GM23338 (cell line): ENCODE measurements at regions not wholly inside any gene's neighbourhood (a gene's known extent, or its start where the extent isn't known, plus 50 kb on each side); places are given as distances from the start of the nearest gene placed in this dataset.

Source experiments
- ATAC-seq: fragments of 200-7000 bp; cut with Tn5 transposase; 3 replicates; pipeline ENCODE4 v1.9.1; 2020
- DNase-seq: peaks from one replicate; pipeline ENCODE4 v3.0.0-alpha.2; 2015; ENCODE audit warnings: low spot score
- H2AFZ ChIP-seq: fragments of 200-600 bp; sonication (generic); 2 replicates; pipeline ENCODE4 v1.8.0; 2016; ENCODE audit warnings: antibody characterized with exemption, mild to moderate bottlenecking, moderate library complexity
- H3F3A ChIP-seq: fragments of 200-600 bp; sonication (generic); replicated peaks from 2 replicates; pipeline ENCODE4 v1.8.0; 2017; ENCODE audit warnings: antibody characterized with exemption, mixed run types, low read depth
- H3K27ac ChIP-seq: fragments of 200-600 bp; sonication (generic); 2 replicates; pipeline ENCODE4 v1.6.1; 2016; ENCODE audit warnings: low read depth
- H3K27me3 ChIP-seq: fragments of 200-600 bp; sonication (generic); 2 replicates; pipeline ENCODE4 v1.8.0; 2016; ENCODE audit warnings: mild to moderate bottlenecking, mixed run types, moderate library complexity; ENCODE audit not compliant: insufficient read depth
- H3K36me3 ChIP-seq: fragments of 200-600 bp; sonication (generic); 2 replicates; pipeline ENCODE4 v1.8.0; 2016; ENCODE audit warnings: mild to moderate bottlenecking; ENCODE audit not compliant: insufficient read depth
- H3K4me1 ChIP-seq: fragments of 200-600 bp; sonication (generic); 2 replicates; pipeline ENCODE4 v1.8.0; 2016; ENCODE audit warnings: mild to moderate bottlenecking, moderate library complexity; ENCODE audit not compliant: insufficient read depth
- H3K4me2 ChIP-seq: fragments of 200-600 bp; sonication (generic); 2 replicates; pipeline ENCODE4 v1.7.1; 2017; ENCODE audit warnings: mixed run types
- H3K4me3 ChIP-seq: fragments of 200-600 bp; sonication (generic); 2 replicates; pipeline ENCODE4 v1.6.1; 2016; ENCODE audit warnings: mixed run types
- H3K79me2 ChIP-seq: fragments of 200-600 bp; sonication (generic); replicated peaks from 2 replicates; pipeline ENCODE4 v1.8.0; 2017; ENCODE audit warnings: mild to moderate bottlenecking; ENCODE audit not compliant: insufficient read depth
- H3K9me2 ChIP-seq: fragments of 200-600 bp; sonication (generic); 2 replicates; pipeline ENCODE4 v1.8.0; 2017; ENCODE audit not compliant: insufficient read depth
- H4K20me1 ChIP-seq: fragments of 200-600 bp; sonication (generic); replicated peaks from 2 replicates; pipeline ENCODE4 v1.8.0; 2017; ENCODE audit warnings: mild to moderate bottlenecking; ENCODE audit not compliant: insufficient read depth
- H3K27ac Mint-ChIP-seq: 2 replicates; pipeline ENCODE4 v1.8.0; 2020; ENCODE audit warnings: inconsistent platforms, mild to moderate bottlenecking, moderate library complexity, mixed read lengths
- H3K27me3 Mint-ChIP-seq: 3 replicates; pipeline ENCODE4 v1.8.0; 2022; ENCODE audit warnings: low read depth, mild to moderate bottlenecking, moderate library complexity, mixed read lengths, inconsistent platforms; ENCODE audit not compliant: insufficient read depth, poor library complexity
- H3K36me3 Mint-ChIP-seq: 3 replicates; pipeline ENCODE4 v1.8.0; 2021; ENCODE audit warnings: low read depth, mild to moderate bottlenecking, inconsistent platforms, moderate library complexity, mixed read lengths
- H3K4me1 Mint-ChIP-seq: 3 replicates; pipeline ENCODE4 v1.8.0; 2020; ENCODE audit warnings: mild to moderate bottlenecking, inconsistent platforms, mixed read lengths
- H3K4me3 Mint-ChIP-seq: 3 replicates; pipeline ENCODE4 v1.8.0; 2021; ENCODE audit warnings: moderate library complexity, mild to moderate bottlenecking, inconsistent platforms, mixed read lengths
- H3K9me3 Mint-ChIP-seq: 3 replicates; pipeline ENCODE4 v1.8.0; 2020; ENCODE audit warnings: moderate library complexity, mild to moderate bottlenecking, inconsistent platforms, mixed read lengths
- CTCF ChIP-seq, 2 experiments: fragments of 200-600 bp in 1 of 2; sonication (generic) in 1 of 2; conservative IDR thresholded peaks; 2 replicates each; pipeline versions ENCODE4 v1.5.1 to v1.6.1; 2016 to 2017; ENCODE audit warnings: antibody characterized with exemption in 2 of 2, low read depth in 2 of 2, mild to moderate bottlenecking in 2 of 2, moderate library complexity in 1 of 2
- EZH2phosphoT487 ChIP-seq: fragments of 200-600 bp; sonication (generic); IDR thresholded peaks from one replicate; pipeline ENCODE4 v1.8.1; 2018; ENCODE audit warnings: antibody characterized with exemption; ENCODE audit not compliant: unreplicated experiment
- JUNB ChIP-seq: IDR thresholded peaks from one replicate; pipeline ENCODE4 v1.6.1; 2016; ENCODE audit warnings: antibody characterized with exemption; ENCODE audit not compliant: unreplicated experiment
- POLR2AphosphoS5 ChIP-seq: IDR thresholded peaks from 2 replicates; pipeline ENCODE4 v1.6.1; 2016; ENCODE audit warnings: antibody characterized with exemption, low read depth
- REST ChIP-seq: IDR thresholded peaks from one replicate; pipeline ENCODE4 v1.6.1; 2018; ENCODE audit warnings: antibody characterized with exemption; ENCODE audit not compliant: unreplicated experiment
- STAT1 ChIP-seq: IDR thresholded peaks from one replicate; pipeline ENCODE4 v1.6.1; 2016; ENCODE audit warnings: antibody characterized with exemption; ENCODE audit not compliant: unreplicated experiment
- ZNF462 ChIP-seq: fragments of 250-450 bp; sonication (Bioruptor Pico); IDR thresholded peaks from 2 replicates; pipeline ENCODE4 v1.5.0; 2020; ENCODE audit warnings: mild to moderate bottlenecking, moderate library complexity

GRCh38 chr4:136691607-136692006 is 840.7 kb downstream of the PCDH18 start:
- no peak overlapping the region for H3K4me3 ChIP-seq
- Mint-ChIP-seq H3K27ac (no peak overlapping the region), H3K27me3 (no peaks in the 10 kb centered on the region), H3K4me1 (peaks cover 19% of the 10 kb centered on the region), H3K9me3 (0 out of 3 replicates have a peak, but pooled peaks cover under 1% of the 10 kb centered on the region), H3K36me3 (0 out of 3 replicates have a peak, but pooled peaks cover 9% of the 10 kb centered on the region), H3K4me3 (no peak overlapping the region)
- H3K36me3 ChIP-seq, result no peaks in the 10 kb centered on the region
- 0 out of 2 replicates have a peak overlapping the region, but pooled peaks have one; percentile 15 for H2AFZ ChIP-seq
- no peaks in the 10 kb centered on the region for H4K20me1 ChIP-seq
- DNase-seq (no peak), ATAC-seq (no peak)
- no peaks in the 10 kb centered on the region for H3K27me3 ChIP-seq
- TF ChIP-seq CTCF (conservative IDR thresholded peaks at IDR 0.05; ENCODE audit: low read depth in 2 of 2), result no peak
- TF ChIP-seq POLR2AphosphoS5, result no peak
- TF ChIP-seq REST, result no peak
- no peak overlapping the region for H3K4me2 ChIP-seq
- peaks cover 16% of the 10 kb centered on the region; the same call in 1 of the 2 replicates for H3K4me1 ChIP-seq
- no peaks in the 10 kb centered on the region for H3F3A ChIP-seq
- H3K27ac ChIP-seq, result no peak overlapping the region
- H3K79me2 ChIP-seq, result no peaks in the 10 kb centered on the region
- peaks cover 4% of the 10 kb centered on the region; the same call in 1 of the 2 replicates for H3K9me2 ChIP-seq

- H3K27ac Mint-ChIP-seq, result peak overlapping the region; percentile 39; the same call in 1 of the 2 replicates
- no peaks in the 10 kb centered on the region for H3K36me3 ChIP-seq
- H3K79me2 ChIP-seq, result no peaks in the 10 kb centered on the region
- peaks cover 19% of the 10 kb centered on the region for H3K4me1 Mint-ChIP-seq
- 0 out of 2 replicates have a peak, but pooled peaks cover 4% of the 10 kb centered on the region for H3K9me2 ChIP-seq
- H3K36me3 Mint-ChIP-seq, result 0 out of 3 replicates have a peak, but pooled peaks cover 9% of the 10 kb centered on the region
- H3K4me3 ChIP-seq, result no peak overlapping the region
- DNase-seq, result no peak
- no peaks in the 10 kb centered on the region for H3K27me3 ChIP-seq
- H3K27me3 Mint-ChIP-seq, result no peaks in the 10 kb centered on the region
- ATAC-seq, result no peak
- H3K27ac ChIP-seq, result no peak overlapping the region
- H3K9me3 Mint-ChIP-seq, result no peaks in the 10 kb centered on the region
- no peaks in the 10 kb centered on the region for H4K20me1 ChIP-seq
- H2AFZ ChIP-seq, result no peak overlapping the region
- peaks cover 16% of the 10 kb centered on the region; the same call in 1 of the 2 replicates for H3K4me1 ChIP-seq
- peak overlapping the region; percentile 0; the same call in 1 of the 2 replicates for H3K4me2 ChIP-seq
- no peaks in the 10 kb centered on the region for H3F3A ChIP-seq
- no peak overlapping the region for H3K4me3 Mint-ChIP-seq
- TF ChIP-seq STAT1 (no peak), JUNB (no peak), ZNF462 (CRISPR knock-in tag) (no peak), EZH2phosphoT487 (no peak), CTCF (conservative IDR thresholded peaks at IDR 0.05; ENCODE audit: low read depth in 2 of 2) (no peak), POLR2AphosphoS5 (no peak)
These were observed 841.9 kb downstream of the PCDH18 start for GRCh38 chr4:136690360-136690759.
